H1 (cell line): ENCODE measurements at regions not wholly inside any gene's neighbourhood (a gene's known extent, or its start where the extent isn't known, plus 50 kb on each side); places are given as distances from the start of the nearest gene placed in this dataset.

ENCODE experiments used
- CTCF ChIA-PET: fragments of 300-600 bp; sonication (Branson Sonifier 250); formaldehyde crosslinking; loops from one replicate; lab custom pipeline; 2021; ENCODE audit not compliant: partially characterized antibody; lab: Charles Lee
- POLR2A ChIA-PET: fragments of 300-600 bp; sonication (Branson Sonifier 250); formaldehyde crosslinking; loops from one replicate; lab custom pipeline; 2021; ENCODE audit warnings: inconsistent platforms; ENCODE audit not compliant: partially characterized antibody; lab: Charles Lee
- DNase-seq, 2 experiments: peaks; one replicate each; pipeline versions ENCODE4 v3.0.0 to v3.0.0-alpha.2; 2010 to 2022; ENCODE audit warnings: low spot score in 2 of 2, low read depth in 1 of 2, mixed read lengths in 1 of 2
- FAIRE-seq: peaks from 2 replicates; lab custom pipeline; 2011; peaks lifted over from hg19 to GRCh38; lab: Jason Lieb, UNC
- H2AFZ ChIP-seq: 2 replicates; pipeline ENCODE4 v1.8.1; 2012; ENCODE audit warnings: low read length, inconsistent platforms
- H2AK5ac ChIP-seq: 2 replicates; pipeline ENCODE4 v1.6.1; 2013; ENCODE audit warnings: low read depth, low read length
- H2BK120ac ChIP-seq: replicated peaks from 2 replicates; pipeline ENCODE3; 2013; ENCODE audit warnings: low read depth, low read length, inconsistent platforms
- H2BK12ac ChIP-seq: 2 replicates; pipeline ENCODE4 v1.6.1; 2013; ENCODE audit warnings: low read depth, low read length
- H2BK15ac ChIP-seq: 2 replicates; pipeline ENCODE4 v1.6.1; 2013; ENCODE audit warnings: low read length
- H2BK20ac ChIP-seq: 2 replicates; pipeline ENCODE4 v1.6.1; 2013; ENCODE audit warnings: low read length
- H2BK5ac ChIP-seq: 2 replicates; pipeline ENCODE4 v1.6.1; 2013; ENCODE audit warnings: low read depth, low read length
- H3K14ac ChIP-seq: 2 replicates; pipeline ENCODE4 v1.6.1; 2013; ENCODE audit warnings: inconsistent platforms; ENCODE audit not compliant: insufficient read length
- H3K18ac ChIP-seq: 2 replicates; pipeline ENCODE4 v1.6.1; 2013; ENCODE audit warnings: low read length; ENCODE audit errors: extremely low read depth
- H3K23ac ChIP-seq: 2 replicates; pipeline ENCODE4 v1.6.1; 2013; ENCODE audit warnings: inconsistent platforms; ENCODE audit not compliant: insufficient read length
- H3K23me2 ChIP-seq: 2 replicates; pipeline ENCODE4 v1.6.1; 2013; ENCODE audit warnings: low read depth, low read length
- H3K27ac ChIP-seq: 2 replicates; pipeline ENCODE4 v1.6.1; 2011; ENCODE audit warnings: low read depth, low read length, inconsistent platforms
- H3K27me3 ChIP-seq, 4 experiments: replicated peaks in 1 of 4; 1 replicate in 1 of 4; 2 replicates in 3 of 4; pipeline versions ENCODE4 v1.6.1 to v1.8.1; 2011 to 2013; ENCODE audit warnings: low read length in 3 of 4, mild to moderate bottlenecking in 3 of 4, inconsistent platforms in 2 of 4, mixed read lengths in 2 of 4, moderate library complexity in 1 of 4; ENCODE audit not compliant: control insufficient read depth in 3 of 4, insufficient read depth in 3 of 4; ENCODE audit errors: extremely low read depth in 1 of 4
- H3K36me3 ChIP-seq, 4 experiments: 2 replicates each; pipeline versions ENCODE4 v1.6.1 to v1.8.1; 2011 to 2013; ENCODE audit warnings: mild to moderate bottlenecking in 4 of 4, low read length in 3 of 4, moderate library complexity in 2 of 4, control low read depth in 1 of 4, inconsistent platforms in 1 of 4; ENCODE audit not compliant: insufficient read depth in 4 of 4, control insufficient read depth in 2 of 4
- H3K4ac ChIP-seq: replicated peaks from 2 replicates; pipeline ENCODE3; 2013; ENCODE audit warnings: low read length, low read depth, mixed read lengths, inconsistent platforms; ENCODE audit not compliant: insufficient read length
- H3K4me1 ChIP-seq, 4 experiments: replicated peaks in 1 of 4; 1 replicate in 1 of 4; 2 replicates in 3 of 4; pipeline versions ENCODE4 v1.6.1 to v1.8.1; 2011 to 2013; ENCODE audit warnings: low read length in 3 of 4, inconsistent platforms in 2 of 4, mixed read lengths in 1 of 4; ENCODE audit not compliant: insufficient read depth in 4 of 4, control insufficient read depth in 3 of 4
- H3K4me2 ChIP-seq, 2 experiments: 2 replicates each; pipeline versions ENCODE4 v1.6.1 to v1.8.1; 2011 to 2013; ENCODE audit warnings: low read depth in 2 of 2, low read length in 2 of 2, control low read depth in 1 of 2, inconsistent platforms in 1 of 2, mild to moderate bottlenecking in 1 of 2; ENCODE audit not compliant: insufficient read depth in 1 of 2
- H3K4me3 ChIP-seq, 4 experiments: fragments of 200-600, 300-600 bp in 1 of 4; sonication (generic), shearing (Covaris generic), sonication (Bioruptor Twin) in 1 of 4; 2 replicates each; pipeline versions ENCODE4 v1.5.1 to v1.8.1; 2011 to 2016; ENCODE audit warnings: low read length in 4 of 4, low read depth in 3 of 4, control low read depth in 2 of 4, inconsistent platforms in 2 of 4, mild to moderate bottlenecking in 2 of 4, mixed read lengths in 1 of 4, moderate library complexity in 1 of 4; ENCODE audit not compliant: insufficient read depth in 2 of 4; ENCODE audit errors: extremely low read depth in 1 of 4
- H3K56ac ChIP-seq: replicated peaks from 2 replicates; pipeline ENCODE3; 2013; ENCODE audit warnings: low read depth, mild to moderate bottlenecking, mixed read lengths, low read length, inconsistent platforms; ENCODE audit not compliant: insufficient read length
- H3K79me1 ChIP-seq: 2 replicates; pipeline ENCODE4 v1.6.1; 2013; ENCODE audit warnings: low read depth, low read length, control low read depth
- H3K79me2 ChIP-seq, 2 experiments: 2 replicates each; pipeline versions ENCODE4 v1.6.1 to v1.8.1; 2012 to 2013; ENCODE audit warnings: low read length in 2 of 2, mild to moderate bottlenecking in 2 of 2, inconsistent platforms in 1 of 2; ENCODE audit not compliant: insufficient read depth in 2 of 2, control insufficient read depth in 1 of 2
- H3K9ac ChIP-seq, 4 experiments: replicated peaks in 1 of 4; 1 replicate in 1 of 4; 2 replicates in 3 of 4; pipeline versions ENCODE4 v1.6.1 to v1.8.1; 2011 to 2013; ENCODE audit warnings: low read depth in 3 of 4, low read length in 3 of 4, control low read depth in 2 of 4, mild to moderate bottlenecking in 2 of 4, moderate library complexity in 2 of 4, inconsistent platforms in 1 of 4; ENCODE audit errors: extremely low read depth in 1 of 4
- H3K9me3 ChIP-seq, 2 experiments: 2 replicates each; pipeline versions ENCODE4 v1.6.1 to v1.8.1; 2012 to 2013; ENCODE audit warnings: mild to moderate bottlenecking in 2 of 2, moderate library complexity in 2 of 2, control low read depth in 1 of 2, inconsistent platforms in 1 of 2, low read depth in 1 of 2, low read length in 1 of 2, mixed read lengths in 1 of 2; ENCODE audit not compliant: insufficient read depth in 2 of 2
- H4K20me1 ChIP-seq, 2 experiments: replicated peaks in 1 of 2; 2 replicates each; pipeline versions ENCODE3 to v1.8.1; 2011 to 2013; ENCODE audit warnings: inconsistent platforms in 2 of 2, low read length in 2 of 2, mild to moderate bottlenecking in 1 of 2; ENCODE audit not compliant: insufficient read depth in 2 of 2, control insufficient read depth in 1 of 2
- H4K5ac ChIP-seq: 2 replicates; pipeline ENCODE4 v1.6.1; 2013; ENCODE audit warnings: low read length, low read depth, mixed read lengths, inconsistent platforms; ENCODE audit not compliant: insufficient read length
- H4K8ac ChIP-seq: 2 replicates; pipeline ENCODE4 v1.8.0; 2013; ENCODE audit warnings: mild to moderate bottlenecking, moderate library complexity, low read length, inconsistent platforms; ENCODE audit not compliant: insufficient read depth; ENCODE audit errors: extremely low read depth
- H4K91ac ChIP-seq: replicated peaks from 2 replicates; pipeline ENCODE3; 2013; ENCODE audit warnings: low read length, mixed read lengths, inconsistent platforms; ENCODE audit not compliant: insufficient read length
- CREB1 ChIP-seq: IDR thresholded peaks from 2 replicates; pipeline ENCODE4 v1.6.1; 2012; ENCODE audit warnings: inconsistent platforms
- RBBP5 ChIP-seq: IDR thresholded peaks from 2 replicates; pipeline ENCODE4 v1.7.1; 2012; ENCODE audit warnings: low read depth, mild to moderate bottlenecking, inconsistent platforms, low read length, moderate library complexity, borderline replicate concordance
- SUZ12 ChIP-seq: fragments of 200-600 bp; sonication (generic); IDR thresholded peaks from 2 replicates; pipeline ENCODE4 v1.6.1; 2012; ENCODE audit warnings: mild to moderate bottlenecking, inconsistent platforms, low read length, moderate library complexity, mixed read lengths
- WGBS, 2 experiments: shearing (Covaris generic) in 1 of 2; methylation state at CpG; one replicate each; pipeline versions ENCODE4 v1.1.6 to v1.1.7; 2013 to 2015; ENCODE audit warnings: low lambda C conversion rate in 2 of 2, mixed read lengths in 2 of 2, inconsistent platforms in 1 of 2, low coverage in 1 of 2, missing lambda C conversion rate in 1 of 2; ENCODE audit not compliant: insufficient replicate concordance in 2 of 2, insufficient coverage in 1 of 2, insufficient read length in 1 of 2; ENCODE audit errors: extremely low coverage in 1 of 2, missing lambda C conversion rate in 1 of 2; 5-methylcytosine and 5-hydroxymethylcytosine counted together
- TF ChIP-seq, protein P1 (sequence below): IDR thresholded peaks from 2 replicates; pipeline ENCODE4 v1.6.1; 2012; ENCODE audit warnings: inconsistent platforms

DNA sequence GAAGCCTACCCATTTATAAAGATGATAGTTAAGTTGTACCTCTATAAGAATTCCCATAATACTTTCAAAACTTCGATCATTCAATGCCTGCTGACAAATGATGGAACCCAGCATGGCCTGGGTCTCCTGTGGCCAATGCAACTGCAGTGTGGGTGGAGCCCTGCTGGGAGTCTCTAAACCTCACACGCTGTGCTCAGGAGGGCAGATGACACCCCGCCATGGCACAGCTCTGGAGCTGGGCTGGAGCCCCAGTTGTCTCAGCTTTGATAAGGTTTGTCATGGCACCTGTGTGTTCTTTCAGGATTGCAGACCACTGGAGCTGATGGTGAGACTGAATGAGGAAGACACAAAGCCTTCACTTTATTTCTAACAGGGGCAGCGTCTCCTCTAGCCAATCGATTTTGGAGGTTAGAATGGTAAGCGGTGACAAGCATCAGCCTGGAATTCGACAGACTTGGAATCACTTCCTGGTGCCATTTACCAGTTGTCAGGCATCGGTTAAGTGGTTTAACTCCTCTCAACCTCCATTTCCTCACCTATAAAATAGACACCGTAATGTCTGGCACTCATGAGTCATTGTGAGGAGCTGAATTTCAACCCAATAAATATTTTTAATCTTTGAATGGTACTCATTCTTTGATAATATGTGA lies 383.6 kb upstream of the SALL3 start:
- peaks cover 3 to 8% of the 10 kb centered on the region in 2 experiments; a peak in 2 of 4 replicates for H3K9me3 ChIP-seq
- no peaks in the 10 kb centered on the region; a peak in 1 of 7 replicates for H3K27me3 ChIP-seq
- H3K9ac ChIP-seq, result no peak overlapping the region
- no peaks in the 10 kb centered on the region for H3K79me1 ChIP-seq
- H3K79me2 ChIP-seq, result no peaks in the 10 kb centered on the region
- H4K91ac ChIP-seq, result no peak overlapping the region
- FAIRE-seq, result no peak
- no peak overlapping the region for H2BK12ac ChIP-seq
- H2BK5ac ChIP-seq, result no peak overlapping the region; the same call in 1 of the 2 replicates
- no peak overlapping the region for H3K4ac ChIP-seq
- H4K8ac ChIP-seq, result no peak overlapping the region
- no peak overlapping the region for H3K27ac ChIP-seq
- CTCF ChIA-PET, result interaction anchor here (1.4 kb wide), 1 partner anchor 24 kb away, joined by 5 read pairs; no protein-coding TSS in a partner anchor
- H3K14ac ChIP-seq, result no peak overlapping the region
- H3K23me2 ChIP-seq, result no peaks in the 10 kb centered on the region
- no peak overlapping the region for H2AK5ac ChIP-seq
- no peak overlapping the region for H3K4me3 ChIP-seq
- H3K23ac ChIP-seq, result no peak overlapping the region
- no peaks in the 10 kb centered on the region for H3K36me3 ChIP-seq
- no peak overlapping the region for H2AFZ ChIP-seq
- DNase-seq, result no peak
- no peak overlapping the region for H3K56ac ChIP-seq
- no peak overlapping the region for H3K18ac ChIP-seq
- WGBS, 2 experiments, result 82% methylated on average over 9 of the region's 9 CpGs; no CpG with 5 or more reads in 1 of the 2 experiments
- POLR2A ChIA-PET, result no interaction called here
- peaks cover 0 to 10% (median 7%) of the 10 kb centered on the region in 4 experiments; a peak in 4 of 7 replicates for H3K4me1 ChIP-seq
- H2BK120ac ChIP-seq, result no peak overlapping the region
- H3K4me2 ChIP-seq, result no peak overlapping the region; a peak in 1 of 4 replicates
- H4K20me1 ChIP-seq, result no peaks in the 10 kb centered on the region
- no peak overlapping the region for H2BK15ac ChIP-seq
- H2BK20ac ChIP-seq, result no peak overlapping the region
- H4K5ac ChIP-seq, result no peak overlapping the region
- TF ChIP-seq SUZ12, result no peak
- no peak for TF ChIP-seq CREB1
- TF ChIP-seq, protein P1, sequence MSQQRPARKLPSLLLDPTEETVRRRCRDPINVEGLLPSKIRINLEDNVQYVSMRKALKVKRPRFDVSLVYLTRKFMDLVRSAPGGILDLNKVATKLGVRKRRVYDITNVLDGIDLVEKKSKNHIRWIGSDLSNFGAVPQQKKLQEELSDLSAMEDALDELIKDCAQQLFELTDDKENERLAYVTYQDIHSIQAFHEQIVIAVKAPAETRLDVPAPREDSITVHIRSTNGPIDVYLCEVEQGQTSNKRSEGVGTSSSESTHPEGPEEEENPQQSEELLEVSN, result no peak
- TF ChIP-seq RBBP5, result no peak
